ENCODE measurements at regions not wholly inside any gene's neighbourhood (a gene's known extent, or its start where the extent isn't known, plus 50 kb on each side); places are given as distances from the start of the nearest gene placed in this dataset.

DNA sequence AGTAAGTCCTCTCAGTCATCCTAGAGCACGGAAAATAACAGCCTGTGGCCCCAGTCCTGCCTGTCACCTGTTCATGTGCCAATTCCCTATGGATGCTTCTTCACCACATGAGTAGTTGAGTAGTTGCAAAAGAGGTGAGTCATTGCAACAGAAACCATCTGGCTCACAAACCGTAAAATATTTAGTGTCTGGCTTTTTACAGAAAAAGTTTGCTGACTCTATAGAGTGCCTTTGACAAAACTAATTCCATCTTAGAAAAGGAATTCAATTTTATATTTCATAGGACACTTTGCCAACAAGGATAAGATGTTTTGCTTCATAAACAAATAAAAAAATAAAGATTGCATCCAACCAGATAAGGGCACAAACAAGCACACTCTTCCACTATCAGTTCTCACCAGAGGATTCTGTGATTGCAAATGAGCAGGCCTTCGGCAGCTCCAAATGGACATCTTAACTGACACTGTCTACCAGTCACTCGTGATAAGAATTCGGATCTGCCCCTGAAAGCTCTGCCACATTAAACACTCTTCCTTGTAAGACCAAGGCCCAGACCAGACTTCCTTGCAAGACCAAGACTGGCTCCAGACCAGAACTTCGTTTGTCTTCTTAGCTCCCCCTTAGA, 242.7 kb upstream of the SEMA3C start:
- TF ChIP-seq CREB1 (IDR thresholded peaks at IDR 0.05; ENCODE audit: low read depth) (no peak), EP300 (IDR thresholded peaks at IDR 0.05; ENCODE audit: borderline replicate concordance) (peak; percentile 75)

Data from Ishikawa (cell line).